ENCODE measurements at regions not wholly inside any gene's neighbourhood (a gene's known extent, or its start where the extent isn't known, plus 50 kb on each side); places are given as distances from the start of the nearest gene placed in this dataset.
"Not testable (repeated sequence)": the region's sequence is repeated elsewhere in the genome, so short reads cannot be mapped to it uniquely, and the experiment has no call there.

DNA sequence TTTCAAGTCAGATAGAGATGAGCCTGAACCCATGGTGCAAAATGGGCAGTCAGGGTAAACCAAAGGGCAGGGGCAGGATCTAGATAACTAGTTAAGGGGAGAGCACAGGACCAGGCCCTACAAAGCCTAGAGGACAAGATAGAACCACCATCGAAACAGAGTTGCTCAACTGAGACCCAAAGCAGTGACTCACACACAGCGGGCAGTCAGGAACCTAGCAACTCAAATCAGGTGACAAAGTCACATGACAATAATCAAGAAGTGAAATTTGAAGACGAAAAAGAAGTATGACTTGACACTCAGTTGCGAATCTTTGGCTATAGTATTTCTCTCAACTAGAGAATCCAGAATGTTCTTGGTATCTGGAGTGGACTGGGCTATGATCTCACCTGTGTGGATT, 136.0 kb upstream of the PTPRG start:
- no peak overlapping the region for H3K4me3 ChIP-seq (ENCODE audit: insufficient read length, low read depth)
- no peaks in the 10 kb centered on the region for H3K4me1 ChIP-seq (ENCODE audit: insufficient read depth, insufficient read length)
- H3K9me3 ChIP-seq (ENCODE audit: insufficient read depth, low read length) = no peaks in the 10 kb centered on the region
- TF ChIP-seq ZNF274 (IDR thresholded peaks at IDR 0.05; ENCODE audit: low read depth, low read length) = no peak
- no peak for DNase-seq (ENCODE audit: low read depth, low spot score)
- no peak overlapping the region for H3K9ac ChIP-seq (ENCODE audit: insufficient read length, low read depth)
- no peaks in the 10 kb centered on the region for H3K36me3 ChIP-seq (ENCODE audit: insufficient read depth, insufficient read length, low read length)
- H3K27me3 ChIP-seq (ENCODE audit: insufficient read depth, insufficient read length) = no peaks in the 10 kb centered on the region

DNA sequence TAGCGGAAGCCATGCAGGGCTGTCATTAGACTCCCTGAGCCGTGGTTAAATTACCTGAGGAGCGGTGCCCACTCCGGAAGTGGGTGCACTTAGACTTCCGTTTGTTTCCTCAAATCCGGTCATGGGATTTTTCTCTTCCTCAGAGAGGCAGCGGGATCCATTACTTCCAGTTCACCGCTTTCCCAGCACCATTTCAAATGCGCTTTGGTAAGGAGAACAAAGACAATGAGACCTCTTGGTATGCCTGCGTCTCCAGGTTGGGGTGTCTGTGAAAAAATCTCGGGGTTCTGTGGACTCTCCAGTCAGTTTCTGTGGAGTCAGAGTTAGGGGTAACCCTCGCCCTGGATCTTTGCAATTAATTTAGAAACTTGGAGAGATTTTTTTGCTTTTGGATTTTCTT, 132.3 kb upstream of the PTPRG start:
- Histone ChIP-seq H3K9me3 (ENCODE audit: insufficient read depth, low read length) (no peaks in the 10 kb centered on the region), H3K4me1 (ENCODE audit: insufficient read depth, insufficient read length) (no peaks in the 10 kb centered on the region), H3K36me3 (ENCODE audit: insufficient read depth, insufficient read length, low read length) (no peaks in the 10 kb centered on the region), H3K4me3 (ENCODE audit: insufficient read length, low read depth) (no peak overlapping the region), H3K9ac (ENCODE audit: insufficient read length, low read depth) (no peak overlapping the region), H3K27me3 (ENCODE audit: insufficient read depth, insufficient read length) (no peaks in the 10 kb centered on the region)
- no peak for TF ChIP-seq SUZ12 (IDR thresholded peaks at IDR 0.05; ENCODE audit: extremely low read depth, insufficient read depth, insufficient read length)
- TF ChIP-seq YY1 (IDR thresholded peaks at IDR 0.05; ENCODE audit: insufficient read depth, insufficient read length) = no peak
- TF ChIP-seq ZNF274 (IDR thresholded peaks at IDR 0.05; ENCODE audit: low read depth, low read length) = no peak
- no peak for DNase-seq (ENCODE audit: low read depth, low spot score)

DNA sequence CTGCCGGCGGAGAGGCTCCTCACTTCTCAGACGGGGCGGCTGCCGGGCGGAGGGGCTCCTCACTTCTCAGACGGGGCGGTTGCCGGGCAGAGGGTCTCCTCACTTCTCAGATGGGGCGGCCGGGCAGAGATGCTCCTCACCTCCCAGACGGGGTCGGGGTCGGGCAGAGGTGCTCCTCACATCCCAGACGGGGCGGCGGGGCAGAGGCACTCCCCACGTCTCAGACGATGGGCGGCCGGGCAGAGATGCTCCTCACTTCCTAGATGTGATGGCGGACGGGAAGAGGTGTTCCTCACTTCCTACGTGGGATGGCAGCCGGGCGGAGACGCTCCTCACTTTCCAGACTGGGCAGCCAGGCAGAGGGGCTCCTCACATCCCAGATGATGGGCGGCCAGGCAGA, 126.5 kb upstream of the PTPRG start:
- peaks cover 14% of the 10 kb centered on the region; the same call in 1 of the 2 replicates for H3K9me3 ChIP-seq (ENCODE audit: insufficient read depth, low read length)
- not testable (repeated sequence) for H3K4me3 ChIP-seq (ENCODE audit: insufficient read length, low read depth); H3K27me3 ChIP-seq (ENCODE audit: insufficient read depth, insufficient read length); H3K4me1 ChIP-seq (ENCODE audit: insufficient read depth, insufficient read length); DNase-seq (ENCODE audit: low read depth, low spot score); H3K9ac ChIP-seq (ENCODE audit: insufficient read length, low read depth); H3K36me3 ChIP-seq (ENCODE audit: insufficient read depth, insufficient read length, low read length)

DNA sequence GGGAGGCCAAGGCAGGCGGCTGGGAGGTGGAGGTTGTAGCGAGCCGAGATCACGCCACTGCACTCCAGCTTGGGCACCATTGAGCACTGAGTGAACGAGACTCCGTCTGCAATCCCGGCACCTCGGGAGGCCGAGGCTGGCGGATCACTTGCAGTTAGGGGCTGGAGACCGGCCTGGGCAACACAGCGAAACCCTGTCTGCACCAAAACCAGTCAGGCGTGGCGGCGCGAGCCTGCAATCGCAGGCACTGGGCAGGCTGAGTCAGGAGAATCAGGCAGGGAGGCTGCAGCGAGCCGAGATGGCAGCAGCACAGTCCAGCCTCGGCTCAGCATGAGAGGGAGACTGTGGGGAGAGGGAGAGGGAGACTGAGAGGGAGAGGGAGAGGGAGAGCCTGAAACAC, 126.0 kb upstream of the PTPRG start:
- not testable (repeated sequence) for H3K36me3 ChIP-seq (ENCODE audit: insufficient read depth, insufficient read length, low read length); H3K4me3 ChIP-seq (ENCODE audit: insufficient read length, low read depth); H3K4me1 ChIP-seq (ENCODE audit: insufficient read depth, insufficient read length); DNase-seq (ENCODE audit: low read depth, low spot score); H3K27me3 ChIP-seq (ENCODE audit: insufficient read depth, insufficient read length); H3K9ac ChIP-seq (ENCODE audit: insufficient read length, low read depth)
- H3K9me3 ChIP-seq (ENCODE audit: insufficient read depth, low read length) = peaks cover 14% of the 10 kb centered on the region; the same call in 1 of the 2 replicates

DNA sequence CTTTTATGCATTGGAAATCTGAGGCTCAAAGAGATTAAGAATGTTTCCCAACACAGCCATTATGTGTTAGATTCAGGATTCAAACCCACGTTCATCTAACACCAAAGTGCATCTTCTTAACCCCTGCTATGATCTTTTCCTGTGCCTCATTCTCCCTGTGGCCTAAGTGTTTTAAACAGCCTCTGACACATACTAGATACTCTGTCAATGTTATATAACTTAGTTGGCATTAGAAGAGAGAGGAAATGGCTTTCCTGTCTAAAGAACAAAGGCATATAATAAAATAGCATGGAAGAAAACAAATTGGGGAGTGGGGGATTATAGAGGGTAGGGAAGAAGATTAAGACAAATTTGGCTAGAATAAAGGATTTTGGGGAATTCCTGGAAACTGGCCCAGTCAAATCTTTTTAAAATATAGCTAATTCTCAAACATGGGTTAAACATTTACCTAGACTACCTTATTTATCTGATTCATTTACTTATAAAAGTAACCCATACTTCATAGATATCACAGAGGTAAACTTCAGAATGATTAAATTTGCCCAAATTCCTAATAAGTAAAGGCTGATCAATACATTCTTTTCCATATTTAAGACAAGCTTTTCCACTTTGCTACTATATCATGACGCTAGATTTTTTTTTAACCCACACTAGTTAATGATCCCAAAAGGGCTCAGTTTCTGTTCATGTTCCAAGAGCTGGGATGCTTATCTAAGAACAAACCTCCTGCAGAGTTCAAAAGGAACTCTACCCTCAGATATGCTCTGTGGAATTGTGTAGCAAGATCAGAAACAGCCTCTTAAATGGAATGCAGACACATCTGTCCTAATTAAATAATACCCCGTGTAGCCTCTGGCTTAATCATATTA, 122.9 kb upstream of the PTPRG start:
- Histone ChIP-seq H3K27me3 (ENCODE audit: insufficient read depth, insufficient read length) (no peaks in the 10 kb centered on the region), H3K4me1 (ENCODE audit: insufficient read depth, insufficient read length) (no peaks in the 10 kb centered on the region), H3K9me3 (ENCODE audit: insufficient read depth, low read length) (peaks cover 14% of the 10 kb centered on the region; the same call in 1 of the 2 replicates), H3K4me3 (ENCODE audit: insufficient read length, low read depth) (no peak overlapping the region), H3K9ac (ENCODE audit: insufficient read length, low read depth) (no peak overlapping the region), H3K36me3 (ENCODE audit: insufficient read depth, insufficient read length, low read length) (no peaks in the 10 kb centered on the region)
- no peak for DNase-seq (ENCODE audit: low read depth, low spot score)
- no peak for TF ChIP-seq ZNF274 (IDR thresholded peaks at IDR 0.05; ENCODE audit: low read depth, low read length)
- TF ChIP-seq YY1 (IDR thresholded peaks at IDR 0.05; ENCODE audit: insufficient read depth, insufficient read length) = no peak
- no peak for TF ChIP-seq SUZ12 (IDR thresholded peaks at IDR 0.05; ENCODE audit: extremely low read depth, insufficient read depth, insufficient read length)

DNA sequence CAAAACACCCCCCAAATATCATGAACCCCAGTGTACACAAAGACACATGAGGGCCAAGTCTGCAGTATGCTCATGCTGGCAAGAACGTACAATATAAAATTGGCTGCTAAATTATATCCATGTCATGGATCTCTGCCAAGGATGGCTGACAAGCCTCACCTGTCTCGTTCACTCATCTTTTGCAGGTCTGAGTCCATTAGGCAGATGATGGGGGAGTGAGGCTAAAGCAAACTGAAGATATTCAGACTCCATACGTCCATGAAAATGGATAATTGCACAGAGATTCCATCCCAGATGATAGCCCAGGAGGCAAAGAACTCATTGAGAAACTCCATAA, 122.3 kb upstream of the PTPRG start:
- no peak for DNase-seq (ENCODE audit: low read depth, low spot score)
- H3K4me3 ChIP-seq (ENCODE audit: insufficient read length, low read depth) = no peak overlapping the region
- no peaks in the 10 kb centered on the region for H3K4me1 ChIP-seq (ENCODE audit: insufficient read depth, insufficient read length)
- TF ChIP-seq SUZ12 (IDR thresholded peaks at IDR 0.05; ENCODE audit: extremely low read depth, insufficient read depth, insufficient read length) = no peak
- no peak for TF ChIP-seq ZNF274 (IDR thresholded peaks at IDR 0.05; ENCODE audit: low read depth, low read length)
- no peak for TF ChIP-seq YY1 (IDR thresholded peaks at IDR 0.05; ENCODE audit: insufficient read depth, insufficient read length)
- H3K9ac ChIP-seq (ENCODE audit: insufficient read length, low read depth) = no peak overlapping the region
- no peaks in the 10 kb centered on the region for H3K36me3 ChIP-seq (ENCODE audit: insufficient read depth, insufficient read length, low read length)
- H3K9me3 ChIP-seq (ENCODE audit: insufficient read depth, low read length) = peaks cover 14% of the 10 kb centered on the region; the same call in 1 of the 2 replicates
- H3K27me3 ChIP-seq (ENCODE audit: insufficient read depth, insufficient read length) = no peaks in the 10 kb centered on the region

DNA sequence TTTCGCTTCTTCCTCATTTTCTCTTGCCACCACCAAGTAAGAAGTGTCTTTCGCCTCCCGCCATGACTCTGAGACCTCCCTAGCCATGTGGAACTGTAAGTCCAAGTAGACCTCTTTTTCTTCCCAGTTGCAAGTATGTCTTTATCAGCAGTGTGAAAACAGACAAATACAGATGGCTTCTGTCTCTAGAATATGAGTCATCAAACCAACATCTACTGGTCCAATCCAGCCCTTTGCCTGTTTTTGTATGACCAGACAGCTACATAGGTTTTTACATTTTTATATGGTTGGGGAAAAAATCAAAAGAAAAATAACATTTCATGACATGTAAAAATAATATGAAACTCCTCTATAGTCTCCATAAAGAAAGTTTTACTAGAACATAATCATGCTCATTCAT, 118.7 kb upstream of the PTPRG start:
- H3K27me3 ChIP-seq (ENCODE audit: insufficient read depth, insufficient read length) = no peaks in the 10 kb centered on the region
- H3K9me3 ChIP-seq (ENCODE audit: insufficient read depth, low read length) = no peaks in the 10 kb centered on the region
- H3K4me1 ChIP-seq (ENCODE audit: insufficient read depth, insufficient read length) = no peaks in the 10 kb centered on the region
- H3K4me3 ChIP-seq (ENCODE audit: insufficient read length, low read depth) = no peak overlapping the region
- no peak for TF ChIP-seq ZNF274 (IDR thresholded peaks at IDR 0.05; ENCODE audit: low read depth, low read length)
- no peak for TF ChIP-seq YY1 (IDR thresholded peaks at IDR 0.05; ENCODE audit: insufficient read depth, insufficient read length)
- no peak for TF ChIP-seq SUZ12 (IDR thresholded peaks at IDR 0.05; ENCODE audit: extremely low read depth, insufficient read depth, insufficient read length)
- no peak for DNase-seq (ENCODE audit: low read depth, low spot score)
- H3K36me3 ChIP-seq (ENCODE audit: insufficient read depth, insufficient read length, low read length) = no peaks in the 10 kb centered on the region
- H3K9ac ChIP-seq (ENCODE audit: insufficient read length, low read depth) = no peak overlapping the region

DNA sequence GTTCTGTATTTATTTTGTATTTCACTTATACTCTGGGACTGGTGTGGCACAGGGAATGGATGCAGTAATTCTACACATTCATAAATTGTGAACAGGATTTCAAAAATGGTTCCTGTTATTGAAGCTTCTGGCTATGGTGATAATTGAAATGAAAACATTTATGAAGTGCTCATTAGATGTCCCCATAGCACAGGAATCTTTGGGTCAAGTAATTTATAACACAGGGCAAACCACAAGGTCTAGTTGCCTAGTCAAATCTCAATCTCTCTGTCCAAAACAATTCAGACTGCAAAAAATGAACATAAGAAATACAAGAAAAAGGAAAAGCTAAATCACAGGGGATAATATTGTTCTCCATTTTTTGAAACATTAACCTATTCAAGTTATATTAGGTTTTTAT, 117.5 kb upstream of the PTPRG start:
- DNase-seq (ENCODE audit: low read depth, low spot score) = no peak
- no peaks in the 10 kb centered on the region for H3K27me3 ChIP-seq (ENCODE audit: insufficient read depth, insufficient read length)

More for the DNA sequence above, 117.5 kb upstream of the PTPRG start:
- no peak for TF ChIP-seq SUZ12 (IDR thresholded peaks at IDR 0.05; ENCODE audit: extremely low read depth, insufficient read depth, insufficient read length)
- TF ChIP-seq ZNF274 (IDR thresholded peaks at IDR 0.05; ENCODE audit: low read depth, low read length) = no peak
- TF ChIP-seq YY1 (IDR thresholded peaks at IDR 0.05; ENCODE audit: insufficient read depth, insufficient read length) = no peak
- Histone ChIP-seq H3K4me3 (ENCODE audit: insufficient read length, low read depth) (no peak overlapping the region), H3K9me3 (ENCODE audit: insufficient read depth, low read length) (no peaks in the 10 kb centered on the region), H3K4me1 (ENCODE audit: insufficient read depth, insufficient read length) (no peaks in the 10 kb centered on the region), H3K9ac (ENCODE audit: insufficient read length, low read depth) (no peak overlapping the region), H3K36me3 (ENCODE audit: insufficient read depth, insufficient read length, low read length) (no peaks in the 10 kb centered on the region)
